ENCODE measurements at regions not wholly inside any gene's neighbourhood (a gene's known extent, or its start where the extent isn't known, plus 50 kb on each side); places are given as distances from the start of the nearest gene placed in this dataset.

- in situ Hi-C loops (cut with HindIII; ENCODE audit: low pct_ligation_motif_present, low sequenced_read_pairs), result no loop called here
- TF ChIP-seq, protein P1, sequence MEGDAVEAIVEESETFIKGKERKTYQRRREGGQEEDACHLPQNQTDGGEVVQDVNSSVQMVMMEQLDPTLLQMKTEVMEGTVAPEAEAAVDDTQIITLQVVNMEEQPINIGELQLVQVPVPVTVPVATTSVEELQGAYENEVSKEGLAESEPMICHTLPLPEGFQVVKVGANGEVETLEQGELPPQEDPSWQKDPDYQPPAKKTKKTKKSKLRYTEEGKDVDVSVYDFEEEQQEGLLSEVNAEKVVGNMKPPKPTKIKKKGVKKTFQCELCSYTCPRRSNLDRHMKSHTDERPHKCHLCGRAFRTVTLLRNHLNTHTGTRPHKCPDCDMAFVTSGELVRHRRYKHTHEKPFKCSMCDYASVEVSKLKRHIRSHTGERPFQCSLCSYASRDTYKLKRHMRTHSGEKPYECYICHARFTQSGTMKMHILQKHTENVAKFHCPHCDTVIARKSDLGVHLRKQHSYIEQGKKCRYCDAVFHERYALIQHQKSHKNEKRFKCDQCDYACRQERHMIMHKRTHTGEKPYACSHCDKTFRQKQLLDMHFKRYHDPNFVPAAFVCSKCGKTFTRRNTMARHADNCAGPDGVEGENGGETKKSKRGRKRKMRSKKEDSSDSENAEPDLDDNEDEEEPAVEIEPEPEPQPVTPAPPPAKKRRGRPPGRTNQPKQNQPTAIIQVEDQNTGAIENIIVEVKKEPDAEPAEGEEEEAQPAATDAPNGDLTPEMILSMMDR (IDR thresholded peaks at IDR 0.05; ENCODE audit: low read depth, low read length, missing control alignments), result peak; percentile 75
- DNase-seq, result peak; percentile 50
- H3K4me3 ChIP-seq (ENCODE audit: low read depth, low read length), result no peak overlapping the region
- no peak overlapping the region for H3K27ac ChIP-seq
- no peaks in the 10 kb centered on the region for H3K27me3 ChIP-seq (replicated peaks)
- H3K36me3 ChIP-seq (replicated peaks), result no peaks in the 10 kb centered on the region
Measured at GRCh38 chr1:29379443-29380073, 143.2 kb downstream of the PTPRU start.
